Ascending aorta (tissue), 2 donors: ENCODE measurements at regions not wholly inside any gene's neighbourhood (a gene's known extent, or its start where the extent isn't known, plus 50 kb on each side); places are given as distances from the start of the nearest gene placed in this dataset.

Experiments used
- DNase-seq, 2 donors: peaks; one replicate each; pipeline ENCODE4 v3.0.0-alpha.2; 2019; ENCODE audit warnings: low spot score in 2 of 2
- H3K27ac ChIP-seq, 2 donors: fragments of 200-600 bp; sonication (generic); one replicate each; pipeline ENCODE4 v1.5.1; 2016 to 2017; ENCODE audit warnings: mild to moderate bottlenecking in 1 of 2
- H3K27me3 ChIP-seq: fragments of 200-600 bp; sonication (generic); one replicate; pipeline ENCODE4 v1.5.1; 2017
- H3K36me3 ChIP-seq, 2 donors: fragments of 200-600 bp; sonication (generic); one replicate each; pipeline ENCODE4 v1.5.1; 2016
- H3K4me1 ChIP-seq, 2 donors: fragments of 200-600 bp; sonication (generic); one replicate each; pipeline ENCODE4 v1.5.1; 2016 to 2017; ENCODE audit warnings: mild to moderate bottlenecking in 1 of 2
- H3K4me3 ChIP-seq, 2 donors: fragments of 200-600 bp; sonication (generic); one replicate each; pipeline ENCODE4 v1.5.1; 2016 to 2017; ENCODE audit warnings: mild to moderate bottlenecking in 1 of 2
- H3K9me3 ChIP-seq, 2 donors: fragments of 200-600 bp; sonication (generic); one replicate each; pipeline ENCODE4 v1.5.1; 2016
- CTCF ChIP-seq, 3 experiments: fragments of 200-600 bp in 2 of 3; fragments of 450-650 bp in 1 of 3; sonication (generic) in 2 of 3; IDR thresholded peaks; one replicate each; pipeline ENCODE4 v1.5.1; 2016 to 2019; ENCODE audit warnings: antibody characterized with exemption in 3 of 3, mild to moderate bottlenecking in 1 of 3, moderate library complexity in 1 of 3
- intact Hi-C: fragments of 100-400 bp; cut with DNase I; formaldehyde crosslinking; loops from one replicate; pipeline ENCODE4 v1.15.1; 2023

- TF ChIP-seq CTCF (IDR thresholded peaks at IDR 0.05): no peak
- Histone ChIP-seq H3K27ac (no peak overlapping the region), H3K4me1 (no peaks in the 10 kb centered on the region), H3K4me3 (no peak overlapping the region), H3K27me3 (no peaks in the 10 kb centered on the region), H3K9me3 (no peaks in the 10 kb centered on the region), H3K36me3 (no peaks in the 10 kb centered on the region)
- DNase-seq: no peak
- intact Hi-C loops: no loop called here
These were observed 439.1 kb downstream of the NR2F1-AS1 start for GRCh38 chr5:93141969-93142368.

GRCh38 chr5:93130624-93131490, 450.2 kb downstream of the NR2F1-AS1 start:
- intact Hi-C loops: no loop called here
- Histone ChIP-seq H3K4me1 (no peaks in the 10 kb centered on the region), H3K36me3 (no peaks in the 10 kb centered on the region), H3K4me3 (no peak overlapping the region), H3K27ac (no peak overlapping the region), H3K9me3 (no peaks in the 10 kb centered on the region), H3K27me3 (no peaks in the 10 kb centered on the region)
- no peak for TF ChIP-seq CTCF (IDR thresholded peaks at IDR 0.05)
- no peak for DNase-seq

- Histone ChIP-seq H3K9me3 (no peaks in the 10 kb centered on the region), H3K36me3 (no peaks in the 10 kb centered on the region), H3K4me1 (no peaks in the 10 kb centered on the region), H3K27me3 (no peaks in the 10 kb centered on the region), H3K4me3 (no peak overlapping the region), H3K27ac (no peak overlapping the region)
- intact Hi-C loops: no loop called here
- TF ChIP-seq CTCF (IDR thresholded peaks at IDR 0.05): no peak
- DNase-seq: no peak
These were observed 454.4 kb downstream of the NR2F1-AS1 start for GRCh38 chr5:93126634-93127033.

GRCh38 chr5:93123127-93123526, 457.9 kb downstream of the NR2F1-AS1 start:
- Histone ChIP-seq H3K27me3 (no peaks in the 10 kb centered on the region), H3K9me3 (no peaks in the 10 kb centered on the region), H3K4me3 (no peak overlapping the region), H3K36me3 (no peaks in the 10 kb centered on the region), H3K27ac (no peak overlapping the region), H3K4me1 (no peaks in the 10 kb centered on the region)
- intact Hi-C loops: no loop called here
- TF ChIP-seq CTCF (IDR thresholded peaks at IDR 0.05): no peak
- no peak for DNase-seq

GRCh38 chr5:93122446-93122845, 458.6 kb downstream of the NR2F1-AS1 start:
- no peaks in the 10 kb centered on the region for H3K4me1 ChIP-seq
- no peak for DNase-seq
- H3K9me3 ChIP-seq: no peaks in the 10 kb centered on the region
- intact Hi-C loops: no loop called here
- no peaks in the 10 kb centered on the region for H3K27me3 ChIP-seq
- H3K36me3 ChIP-seq: no peaks in the 10 kb centered on the region
- no peak for TF ChIP-seq CTCF (IDR thresholded peaks at IDR 0.05)
- H3K4me3 ChIP-seq: no peak overlapping the region
- no peak overlapping the region for H3K27ac ChIP-seq
